ENCODE measurements at regions not wholly inside any gene's neighbourhood (a gene's known extent, or its start where the extent isn't known, plus 50 kb on each side); places are given as distances from the start of the nearest gene placed in this dataset.

GRCh38 chr15:96586901-96587300, 256.4 kb downstream of the NR2F2 start:
- ChIA-PET CTCF (interaction anchor here (0.6 kb wide), 1 partner anchor 839 kb away, joined by 3 read pairs; no protein-coding TSS in a partner anchor), POLR2A (no interaction called here)
- no peak overlapping the region for H3K4me3 ChIP-seq (replicated peaks in 1 of 3; ENCODE audit: insufficient read depth in 1 of 3, low read depth in 1 of 3, low read length in 3 of 3)
- dilution Hi-C loops (cut with MboI; ENCODE audit: extremely low pct_ligation_motif_present, low sequenced_read_pairs) (no loop called here), intact Hi-C loops (cut with micrococcal nuclease) (loop anchor here (5.0 to 10.0 kb wide), 3 partner anchors 305 to 1412 kb away; no protein-coding TSS in a partner anchor)
- no TSS peak for BruUV-seq (replicated peaks)
- no peaks in the 10 kb centered on the region for H3K36me3 ChIP-seq (ENCODE audit: control insufficient read depth in 2 of 2, extremely low read depth in 1 of 2, insufficient read depth in 2 of 2, low read length in 2 of 2)
- DNase-seq (ENCODE audit: low read depth, low spot score), result no peak
- no peak overlapping the region for H3K27ac ChIP-seq (ENCODE audit: insufficient read depth, low read depth, low read length)
- peaks cover 0 to 5% of the 10 kb centered on the region in 2 experiments for H3K27me3 ChIP-seq (ENCODE audit: control insufficient read depth in 2 of 2, insufficient read depth in 2 of 2, low read length in 2 of 2)
- no peaks in the 10 kb centered on the region for H4K20me1 ChIP-seq (replicated peaks; ENCODE audit: control insufficient read depth, extremely low read depth, insufficient read depth, low read length)
- no peaks in the 10 kb centered on the region for H3K79me2 ChIP-seq (ENCODE audit: control insufficient read depth, insufficient read depth, low read length)
- H3K9me1 ChIP-seq (replicated peaks; ENCODE audit: control insufficient read depth, extremely low read depth, insufficient read depth, low read length), result no peaks in the 10 kb centered on the region
- H3K9ac ChIP-seq (replicated peaks; ENCODE audit: extremely low read depth, insufficient read depth, low read length), result no peak overlapping the region
- FAIRE-seq, result no peak
- no peaks in the 10 kb centered on the region for H3K4me1 ChIP-seq (ENCODE audit: control insufficient read depth, extremely low read depth, insufficient read depth, low read length)
- no peak overlapping the region for H3K4me2 ChIP-seq (ENCODE audit: insufficient read depth, low read length)
- H3K9me3 ChIP-seq (replicated peaks; ENCODE audit: control insufficient read depth, insufficient read depth, low read length), result no peaks in the 10 kb centered on the region
- no peak overlapping the region for H2AFZ ChIP-seq (ENCODE audit: low read depth, low read length)
- TF ChIP-seq CTCF (IDR thresholded peaks at IDR 0.05; ENCODE audit: extremely low read depth in 1 of 2, insufficient read depth in 1 of 2, low read depth in 1 of 2, low read length in 2 of 2), result no peak
- TF ChIP-seq POLR2A (IDR thresholded peaks at IDR 0.05; ENCODE audit: low read depth, low read length), result no peak
- no peak for TF ChIP-seq JUN (IDR thresholded peaks at IDR 0.05; ENCODE audit: borderline replicate concordance, insufficient read depth, insufficient read length, low read depth)
- no peak for TF ChIP-seq FOS (IDR thresholded peaks at IDR 0.05; ENCODE audit: borderline replicate concordance, insufficient read depth, low read length)
- TF ChIP-seq EZH2 (IDR thresholded peaks at IDR 0.05; ENCODE audit: borderline replicate concordance, low read depth, low read length, severe bottlenecking), result no peak
- TF ChIP-seq MYC (IDR thresholded peaks at IDR 0.05; ENCODE audit: low read depth, low read length), result no peak
- TF ChIP-seq GATA2 (IDR thresholded peaks at IDR 0.05; ENCODE audit: insufficient read depth, insufficient read length, low read depth, low read length), result no peak
- TF ChIP-seq POLR2AphosphoS5 (IDR thresholded peaks at IDR 0.05; ENCODE audit: insufficient read depth, low read depth, low read length), result no peak
- TF ChIP-seq MAX (IDR thresholded peaks at IDR 0.05; ENCODE audit: insufficient read depth, insufficient read length), result no peak

All from endothelial cell of umbilical vein (primary cell).